HG02943 (cell line): ENCODE measurements at regions not wholly inside any gene's neighbourhood (a gene's known extent, or its start where the extent isn't known, plus 50 kb on each side); places are given as distances from the start of the nearest gene placed in this dataset.

Experiments
- ATAC-seq: cut with Tn5 transposase; IDR thresholded peaks from one replicate; pipeline ENCODE4 v1.9.1; 2021; ENCODE audit warnings: mild to moderate bottlenecking, low read depth, moderate library complexity; ENCODE audit not compliant: unreplicated experiment

DNA sequence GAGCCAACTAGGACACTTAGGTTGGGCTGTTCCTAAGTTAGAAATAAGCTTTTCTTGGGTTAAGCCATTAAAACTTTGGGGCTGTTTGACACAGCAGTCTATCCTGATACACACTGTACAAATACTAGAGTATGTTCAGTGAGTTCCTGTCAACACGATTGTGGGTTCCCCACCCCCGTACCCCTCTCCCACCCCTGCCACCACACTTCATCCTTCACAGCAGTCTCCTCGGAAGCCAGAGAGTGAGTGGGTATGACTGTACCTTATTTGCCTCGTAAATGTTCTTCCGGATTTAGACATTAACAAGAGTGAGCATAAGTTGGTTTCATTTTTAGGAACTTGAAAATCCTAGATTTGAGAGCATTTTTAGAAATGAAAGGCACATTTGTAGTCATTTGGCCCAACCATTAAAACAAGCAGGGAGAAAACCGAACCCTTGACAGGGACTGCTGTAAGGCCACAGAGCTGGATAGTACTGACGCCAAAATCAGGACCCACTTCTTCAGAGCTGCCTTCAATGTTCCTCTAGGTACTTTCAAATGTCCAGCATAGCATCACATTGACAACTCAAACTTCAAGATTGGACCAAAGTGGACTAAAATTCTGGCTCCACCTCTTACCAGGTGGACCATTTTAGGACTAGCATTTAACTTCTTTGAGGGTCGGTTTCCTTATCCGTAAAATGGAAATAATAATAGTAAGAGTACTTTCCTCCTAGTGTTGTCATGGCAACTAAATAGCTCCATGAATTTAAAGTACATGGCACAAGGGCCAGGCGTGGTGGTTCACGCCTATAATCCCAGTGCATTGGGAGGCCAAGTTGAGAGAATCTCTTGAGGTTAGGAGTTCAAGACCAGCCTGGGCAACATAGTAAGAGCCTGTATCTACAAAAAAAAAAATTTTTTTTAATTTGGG is 166.3 kb upstream of the SERTAD2 start:
- ATAC-seq = peak; percentile 85

GRCh38 chr2:64820901-64821300 is 167.2 kb upstream of the SERTAD2 start:
- no peak for ATAC-seq

DNA sequence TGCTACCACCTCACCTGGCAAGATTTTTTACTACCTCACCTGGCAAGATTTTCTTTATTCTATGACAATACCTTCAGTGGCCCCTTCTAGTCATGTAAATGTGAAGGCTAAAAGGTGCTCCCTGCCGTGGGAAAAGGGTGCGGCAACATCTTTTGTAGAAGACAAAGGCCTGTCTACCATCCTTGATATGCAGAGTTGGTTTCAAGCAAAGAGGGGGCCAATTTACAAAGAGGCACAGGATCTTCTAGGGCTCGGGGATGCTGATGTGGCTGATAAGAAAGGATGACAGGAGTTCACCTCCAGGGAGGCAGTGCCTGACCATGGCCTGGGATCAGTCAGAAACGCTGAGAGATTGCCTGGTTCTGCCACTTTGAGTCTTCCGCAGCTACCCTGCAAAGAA is 165.4 kb upstream of the SLC1A4 start:
- ATAC-seq = no peak

DNA sequence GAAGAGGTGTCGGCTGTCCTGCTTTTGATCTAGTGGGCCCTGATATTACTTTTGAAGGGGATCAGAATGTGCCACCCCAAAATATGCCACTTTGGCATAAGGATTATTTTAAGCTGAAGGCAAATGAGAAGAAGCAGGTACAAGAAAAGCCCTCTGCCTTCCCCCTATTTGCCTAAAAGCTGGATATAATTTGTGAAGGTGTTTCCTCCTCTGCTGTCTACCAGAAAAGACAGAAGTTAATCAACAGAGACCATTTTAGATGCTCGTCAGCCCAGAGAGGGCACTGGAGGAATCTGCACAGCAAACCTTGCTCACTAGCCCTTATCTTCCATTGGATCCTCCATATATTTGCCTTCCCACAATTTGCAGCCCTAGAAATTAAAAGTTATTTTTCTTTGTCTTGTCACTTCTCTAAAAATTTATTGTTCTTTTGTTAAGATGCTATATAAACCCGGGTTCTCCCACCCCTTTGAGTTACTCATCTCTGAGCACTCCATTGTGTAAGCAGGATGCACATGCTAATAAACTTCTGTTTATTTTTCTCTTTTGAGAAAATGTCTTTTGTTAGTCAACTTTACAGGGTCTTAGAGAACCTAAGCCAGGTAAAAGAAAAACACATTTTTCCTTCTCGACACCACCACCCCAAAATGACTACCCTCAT is 163.2 kb upstream of the SLC1A4 start:
- no peak for ATAC-seq

- no peak for ATAC-seq
Measured at GRCh38 chr2:64826703-64827102, 162.5 kb upstream of the SLC1A4 start.

- no peak for ATAC-seq
Measured at GRCh38 chr2:64828261-64828660, 160.9 kb upstream of the SLC1A4 start.

GRCh38 chr2:64829525-64829924 is 159.7 kb upstream of the SLC1A4 start:
- ATAC-seq = no peak

DNA sequence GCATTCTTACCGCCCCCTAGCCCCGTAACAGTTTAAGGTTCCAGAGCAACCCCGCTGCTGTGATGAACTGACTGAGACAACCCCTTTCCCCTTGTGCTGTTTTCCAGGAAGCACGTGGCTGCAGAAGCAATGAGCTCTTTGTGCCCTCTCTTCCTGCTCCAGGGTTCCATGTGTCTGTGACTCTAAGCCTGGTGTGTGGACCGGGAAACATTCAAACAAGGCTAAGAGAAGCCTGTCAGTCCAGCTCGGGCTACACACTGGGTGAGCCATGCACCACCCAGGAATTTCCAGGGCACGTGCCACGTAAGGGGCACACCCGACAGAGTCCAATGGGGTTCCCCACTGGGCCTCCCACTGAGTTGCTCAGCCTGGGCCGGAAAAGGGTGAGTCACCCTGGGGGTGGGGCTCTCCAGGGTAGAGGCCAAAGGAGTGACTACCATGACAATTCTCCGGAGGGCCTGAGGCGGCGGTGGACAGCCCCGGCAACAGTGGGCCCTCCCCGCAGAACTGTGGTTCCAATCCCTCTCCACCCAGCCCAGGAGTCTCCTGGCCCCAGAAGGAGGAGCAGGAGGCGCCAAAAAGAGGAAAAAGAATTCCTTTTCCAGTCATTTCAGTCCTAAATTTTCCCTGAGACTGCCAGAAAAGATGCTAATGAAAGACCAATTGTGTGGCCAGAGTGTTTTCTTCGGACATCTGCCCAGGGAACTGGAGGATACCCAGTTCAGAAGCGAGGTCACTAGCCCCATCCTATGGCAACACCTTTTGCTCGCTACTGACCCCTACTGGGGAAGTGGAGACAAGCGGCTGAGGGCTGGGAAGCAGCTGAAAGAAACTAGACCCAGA is 157.8 kb upstream of the SLC1A4 start:
- ATAC-seq = peak; percentile 83

- ATAC-seq = no peak
Measured at GRCh38 chr2:64831977-64832328, 157.2 kb upstream of the SLC1A4 start.

GRCh38 chr2:64832936-64833335 is 156.3 kb upstream of the SLC1A4 start:
- ATAC-seq = no peak

DNA sequence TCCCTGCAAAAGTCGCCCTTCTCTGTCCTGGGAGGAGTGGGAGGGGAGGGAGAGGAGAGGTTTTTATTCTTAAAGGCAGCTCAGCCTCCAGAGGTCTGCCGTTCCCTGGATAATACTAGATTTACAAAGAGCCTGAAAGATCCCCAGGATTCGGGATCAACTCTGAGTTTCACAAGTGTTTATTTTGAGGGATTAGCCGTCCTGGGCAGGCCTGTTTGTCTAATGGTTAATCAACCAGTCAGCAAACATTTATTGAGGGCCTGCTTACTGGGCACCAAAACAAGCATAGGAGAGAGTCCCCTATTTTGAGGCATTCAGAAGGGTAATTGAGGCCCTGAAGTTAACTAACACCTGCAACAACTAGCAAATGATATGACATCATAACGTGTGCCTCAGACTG is 152.6 kb upstream of the SLC1A4 start:
- no peak for ATAC-seq

- no peak for ATAC-seq
Measured at GRCh38 chr2:64837116-64837731, 152.0 kb upstream of the SLC1A4 start.

GRCh38 chr2:64837925-64838641 is 151.1 kb upstream of the SLC1A4 start:
- no peak for ATAC-seq

DNA sequence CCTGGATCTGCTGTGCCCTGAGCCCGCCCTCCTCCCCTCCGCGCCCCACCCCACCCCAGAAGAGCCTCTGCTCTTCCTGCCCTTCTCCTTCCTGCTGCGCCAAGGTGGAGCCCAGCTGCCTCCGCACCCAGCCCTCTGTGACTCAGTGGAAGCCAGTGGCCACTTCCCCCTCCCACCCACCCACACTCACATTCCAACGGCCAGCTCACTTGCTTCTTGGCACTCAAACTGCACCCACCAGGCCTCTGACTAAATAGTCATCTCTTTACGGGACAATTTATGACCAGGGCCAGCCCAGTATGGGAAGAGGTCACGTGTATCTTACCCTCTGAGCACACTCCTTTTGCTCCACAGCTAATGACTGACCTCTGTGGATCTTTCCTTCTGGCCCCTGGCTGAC is 150.4 kb upstream of the SLC1A4 start:
- no peak for ATAC-seq

DNA sequence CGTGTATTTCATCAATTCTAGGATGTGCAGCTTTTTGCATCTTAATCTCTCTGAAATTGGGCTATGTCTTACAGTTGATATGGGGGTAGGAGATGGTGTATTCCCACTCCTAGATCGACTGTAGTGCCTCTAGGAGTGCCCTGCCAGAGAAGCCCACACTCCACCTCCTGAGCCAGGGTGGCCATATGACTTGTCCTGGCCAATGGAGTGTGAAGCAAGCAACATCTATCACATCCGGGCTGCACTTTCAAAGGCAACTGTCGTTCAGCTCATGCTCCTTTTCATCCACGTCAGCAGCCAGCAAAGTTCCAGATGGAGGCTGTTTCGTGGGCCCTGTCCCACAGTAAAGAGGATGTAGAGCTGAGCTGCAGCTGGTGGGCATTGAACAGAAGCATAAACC is 149.4 kb upstream of the SLC1A4 start:
- peak; percentile 77 for ATAC-seq

- ATAC-seq = no peak
Measured at GRCh38 chr2:64840426-64840881, 148.7 kb upstream of the SLC1A4 start.

- ATAC-seq = no peak
Measured at GRCh38 chr2:64841461-64841860, 147.7 kb upstream of the SLC1A4 start.

GRCh38 chr2:64842030-64842429 is 147.2 kb upstream of the SLC1A4 start:
- ATAC-seq = no peak

GRCh38 chr2:64844087-64844486 is 145.1 kb upstream of the SLC1A4 start:
- no peak for ATAC-seq
